GM21717 (cell line): ENCODE measurements at regions not wholly inside any gene's neighbourhood (a gene's known extent, or its start where the extent isn't known, plus 50 kb on each side); places are given as distances from the start of the nearest gene placed in this dataset.

Source experiments
- ATAC-seq: cut with Tn5 transposase; IDR thresholded peaks from one replicate; pipeline ENCODE4 v1.9.1; 2021; ENCODE audit warnings: mild to moderate bottlenecking, moderate library complexity; ENCODE audit not compliant: unreplicated experiment

GRCh38 chr20:12265662-12266061 is 348.0 kb downstream of the BTBD3 start:
- no peak for ATAC-seq

- ATAC-seq: no peak
Measured at GRCh38 chr20:12269579-12269978, 351.9 kb downstream of the BTBD3 start.

- no peak for ATAC-seq
Measured at GRCh38 chr20:12270863-12271262, 353.2 kb downstream of the BTBD3 start.

GRCh38 chr20:12276011-12276673 is 358.4 kb downstream of the BTBD3 start:
- ATAC-seq: no peak

- no peak for ATAC-seq
Measured at GRCh38 chr20:12287575-12287974, 369.9 kb downstream of the BTBD3 start.

- no peak for ATAC-seq
Measured at GRCh38 chr20:12289465-12289864, 371.8 kb downstream of the BTBD3 start.

GRCh38 chr20:12291386-12291785 is 373.7 kb downstream of the BTBD3 start:
- no peak for ATAC-seq

- ATAC-seq: no peak
Measured at GRCh38 chr20:12293900-12294299, 376.2 kb downstream of the BTBD3 start.

- no peak for ATAC-seq
Measured at GRCh38 chr20:12294678-12295077, 377.0 kb downstream of the BTBD3 start.

- no peak for ATAC-seq
Measured at GRCh38 chr20:12305188-12305950, 387.7 kb downstream of the BTBD3 start.

- ATAC-seq: no peak
Measured at GRCh38 chr20:12306107-12306506, 388.4 kb downstream of the BTBD3 start.

GRCh38 chr20:12311094-12311865 is 393.6 kb downstream of the BTBD3 start:
- ATAC-seq: no peak

GRCh38 chr20:12315652-12316051 is 398.0 kb downstream of the BTBD3 start:
- ATAC-seq: no peak

- no peak for ATAC-seq
Measured at GRCh38 chr20:12316794-12317193, 399.1 kb downstream of the BTBD3 start.

- ATAC-seq: no peak
Measured at GRCh38 chr20:12317433-12317832, 399.7 kb downstream of the BTBD3 start.

GRCh38 chr20:12318043-12318442 is 400.4 kb downstream of the BTBD3 start:
- no peak for ATAC-seq

- no peak for ATAC-seq
Measured at GRCh38 chr20:12321736-12322135, 404.0 kb downstream of the BTBD3 start.

- no peak for ATAC-seq
Measured at GRCh38 chr20:12327205-12327604, 409.5 kb downstream of the BTBD3 start.

GRCh38 chr20:12331236-12331635 is 413.5 kb downstream of the BTBD3 start:
- no peak for ATAC-seq

GRCh38 chr20:12337601-12338000 is 419.9 kb downstream of the BTBD3 start:
- no peak for ATAC-seq

GRCh38 chr20:12345978-12346377 is 428.3 kb downstream of the BTBD3 start:
- no peak for ATAC-seq

GRCh38 chr20:12353842-12354241 is 436.1 kb downstream of the BTBD3 start:
- ATAC-seq: no peak
